HEK293 (cell line): ENCODE measurements at regions not wholly inside any gene's neighbourhood (a gene's known extent, or its start where the extent isn't known, plus 50 kb on each side); places are given as distances from the start of the nearest gene placed in this dataset.

ENCODE experiments used
- CTCF ChIA-PET: fragments of 350-600 bp; formaldehyde crosslinking; extraction: SDS; loops from one replicate; lab custom pipeline; 2021; ENCODE audit warnings: antibody characterized with exemption; lab: Yijun Ruan, JAX
- POLR2A ChIA-PET: fragments of 300-600 bp; formaldehyde crosslinking; extraction: SDS; loops from one replicate; lab custom pipeline; 2020; ENCODE audit warnings: antibody characterized with exemption, inconsistent platforms; lab: Yijun Ruan, JAX
- H3K27ac ChIP-seq: fragments of 200-500 bp; sonication (Bioruptor generic); 2 replicates; pipeline ENCODE4 v1.5.1; 2014; ENCODE audit warnings: low read depth, low read length, control low read depth, inconsistent platforms; ENCODE audit errors: extremely low read depth
- H3K36me3 ChIP-seq, 2 experiments: fragments of 200-500 bp in 1 of 2; sonication (Bioruptor generic) in 1 of 2; 1 replicate in 1 of 2; 2 replicates in 1 of 2; pipeline ENCODE4 v1.5.1; 2014 to 2017; ENCODE audit warnings: inconsistent platforms in 2 of 2, low read length in 2 of 2; ENCODE audit not compliant: control insufficient read depth in 2 of 2, insufficient read depth in 1 of 2
- H3K4me1 ChIP-seq: fragments of 200-500 bp; sonication (Bioruptor generic); 2 replicates; pipeline ENCODE4 v1.5.1; 2014; ENCODE audit warnings: mild to moderate bottlenecking, low read length, inconsistent platforms; ENCODE audit not compliant: control insufficient read depth, insufficient read depth
- H3K4me3 ChIP-seq: 2 replicates; pipeline ENCODE4 v1.5.1; 2011; ENCODE audit warnings: low read depth, mild to moderate bottlenecking, control low read depth, low read length, moderate library complexity
- H3K9me3 ChIP-seq: fragments of 200-500 bp; sonication (Bioruptor generic); 2 replicates; pipeline ENCODE4 v1.5.1; 2014; ENCODE audit warnings: low read depth, low read length, inconsistent platforms; ENCODE audit not compliant: control insufficient read depth, insufficient read depth
- BCL11A ChIP-seq: fragments of 450-650 bp; formaldehyde crosslinking; IDR thresholded peaks from 2 replicates; pipeline ENCODE4 v1.5.1; 2016; ENCODE audit warnings: low read depth, missing biosample characterization, missing genetic modification characterization
- GLI4 ChIP-seq: fragments of 450-650 bp; formaldehyde crosslinking; IDR thresholded peaks from 2 replicates; pipeline ENCODE4 v1.5.1; 2016; ENCODE audit warnings: missing biosample characterization, missing genetic modification characterization
- GLIS1 ChIP-seq: fragments of 450-650 bp; formaldehyde crosslinking; IDR thresholded peaks from 2 replicates; pipeline ENCODE4 v1.5.1; 2016; ENCODE audit warnings: missing biosample characterization, missing genetic modification characterization
- HOXC10 ChIP-seq: sonication (generic); formaldehyde crosslinking; IDR thresholded peaks from 2 replicates; pipeline ENCODE4 v1.8.1; 2023; ENCODE audit warnings: mild to moderate bottlenecking, missing genetic modification reagents
- RBAK ChIP-seq: fragments of 450-650 bp; formaldehyde crosslinking; IDR thresholded peaks from 2 replicates; pipeline ENCODE4 v1.5.1; 2016; ENCODE audit warnings: missing biosample characterization, missing genetic modification characterization
- YY2 ChIP-seq: fragments of 450-650 bp; formaldehyde crosslinking; IDR thresholded peaks from 2 replicates; pipeline ENCODE4 v1.5.1; 2016; ENCODE audit warnings: missing biosample characterization, missing genetic modification characterization
- ZFHX2 ChIP-seq: fragments of 450-650 bp; formaldehyde crosslinking; conservative IDR thresholded peaks from 2 replicates; pipeline ENCODE4 v1.5.1; 2016; ENCODE audit warnings: missing biosample characterization, missing genetic modification characterization
- ZNF132 ChIP-seq: fragments of 450-650 bp; formaldehyde crosslinking; IDR thresholded peaks from 2 replicates; pipeline ENCODE4 v1.5.1; 2017; ENCODE audit warnings: missing biosample characterization, missing genetic modification characterization, borderline replicate concordance
- ZNF155 ChIP-seq: fragments of 450-650 bp; formaldehyde crosslinking; IDR thresholded peaks from 2 replicates; pipeline ENCODE4 v1.5.1; 2016; ENCODE audit warnings: missing biosample characterization, missing genetic modification characterization
- ZNF366 ChIP-seq: fragments of 450-650 bp; formaldehyde crosslinking; conservative IDR thresholded peaks from 2 replicates; pipeline ENCODE4 v1.5.1; 2016; ENCODE audit warnings: missing biosample characterization, missing genetic modification characterization
- ZNF37A ChIP-seq: fragments of 450-650 bp; IDR thresholded peaks from 2 replicates; pipeline ENCODE4 v1.5.1; 2018; ENCODE audit warnings: missing biosample characterization, missing genetic modification characterization
- ZNF501 ChIP-seq: fragments of 450-650 bp; formaldehyde crosslinking; IDR thresholded peaks from 2 replicates; pipeline ENCODE4 v1.5.1; 2016; ENCODE audit warnings: missing biosample characterization, missing genetic modification characterization
- ZNF548 ChIP-seq: fragments of 450-650 bp; formaldehyde crosslinking; IDR thresholded peaks from 2 replicates; pipeline ENCODE4 v1.5.1; 2016; ENCODE audit warnings: missing biosample characterization, missing genetic modification characterization
- ZNF561 ChIP-seq: fragments of 450-650 bp; IDR thresholded peaks from 2 replicates; pipeline ENCODE4 v1.5.1; 2018; ENCODE audit warnings: missing biosample characterization, missing genetic modification characterization, borderline replicate concordance
- ZNF571 ChIP-seq: fragments of 450-650 bp; formaldehyde crosslinking; IDR thresholded peaks from 2 replicates; pipeline ENCODE4 v1.5.0; 2017; ENCODE audit warnings: missing biosample characterization, missing genetic modification characterization
- ZNF701 ChIP-seq: fragments of 450-650 bp; formaldehyde crosslinking; IDR thresholded peaks from 2 replicates; pipeline ENCODE4 v1.5.1; 2016; ENCODE audit warnings: missing biosample characterization, missing genetic modification characterization
- TF ChIP-seq, protein P1 (sequence below): fragments of 450-650 bp; formaldehyde crosslinking; IDR thresholded peaks from 2 replicates; pipeline ENCODE4 v1.5.1; 2017; ENCODE audit warnings: missing biosample characterization, missing genetic modification characterization
- TF ChIP-seq, protein P2 (sequence below): fragments of 450-650 bp; formaldehyde crosslinking; IDR thresholded peaks from 2 replicates; pipeline ENCODE4 v1.5.1; 2016; ENCODE audit warnings: missing biosample characterization, missing genetic modification characterization
- TF ChIP-seq, protein P3 (sequence below): fragments of 450-650 bp; formaldehyde crosslinking; IDR thresholded peaks from 2 replicates; pipeline ENCODE4 v1.5.1; 2016; ENCODE audit warnings: missing biosample characterization, missing genetic modification characterization
- TF ChIP-seq, protein P4 (sequence below): sonication (generic); formaldehyde crosslinking; IDR thresholded peaks from 2 replicates; pipeline ENCODE4 v1.8.1; 2022; ENCODE audit warnings: mild to moderate bottlenecking, moderate library complexity, missing genetic modification reagents
- TF ChIP-seq, protein P5 (sequence below): fragments of 450-650 bp; formaldehyde crosslinking; IDR thresholded peaks from 2 replicates; pipeline ENCODE4 v1.5.1; 2016; ENCODE audit warnings: missing biosample characterization, missing genetic modification characterization

DNA sequence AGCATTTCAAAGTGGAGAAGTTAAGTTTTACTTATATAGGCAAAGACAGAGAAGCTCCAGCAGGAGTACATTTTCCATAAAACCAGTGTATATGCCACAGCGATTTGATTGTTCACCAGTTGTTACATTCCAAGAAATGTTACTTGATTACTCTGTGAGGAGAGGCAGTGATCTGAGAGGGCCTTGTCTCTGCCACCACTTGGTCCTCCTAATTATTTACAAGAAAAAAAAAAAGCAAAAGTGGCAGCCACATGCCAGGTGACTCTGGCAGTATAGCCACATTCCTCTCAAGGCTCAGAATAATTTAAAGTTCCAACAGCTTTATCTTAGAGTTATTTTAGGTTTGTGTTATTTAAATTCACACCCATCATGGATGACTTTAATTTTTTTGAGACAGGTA is 1077.8 kb downstream of the ZPLD1 start:
- H3K27ac ChIP-seq = no peak overlapping the region
- CTCF ChIA-PET = no interaction called here
- H3K9me3 ChIP-seq = no peaks in the 10 kb centered on the region
- H3K4me1 ChIP-seq = no peaks in the 10 kb centered on the region
- POLR2A ChIA-PET = no interaction called here
- no peaks in the 10 kb centered on the region for H3K36me3 ChIP-seq
- TF ChIP-seq, protein P1, sequence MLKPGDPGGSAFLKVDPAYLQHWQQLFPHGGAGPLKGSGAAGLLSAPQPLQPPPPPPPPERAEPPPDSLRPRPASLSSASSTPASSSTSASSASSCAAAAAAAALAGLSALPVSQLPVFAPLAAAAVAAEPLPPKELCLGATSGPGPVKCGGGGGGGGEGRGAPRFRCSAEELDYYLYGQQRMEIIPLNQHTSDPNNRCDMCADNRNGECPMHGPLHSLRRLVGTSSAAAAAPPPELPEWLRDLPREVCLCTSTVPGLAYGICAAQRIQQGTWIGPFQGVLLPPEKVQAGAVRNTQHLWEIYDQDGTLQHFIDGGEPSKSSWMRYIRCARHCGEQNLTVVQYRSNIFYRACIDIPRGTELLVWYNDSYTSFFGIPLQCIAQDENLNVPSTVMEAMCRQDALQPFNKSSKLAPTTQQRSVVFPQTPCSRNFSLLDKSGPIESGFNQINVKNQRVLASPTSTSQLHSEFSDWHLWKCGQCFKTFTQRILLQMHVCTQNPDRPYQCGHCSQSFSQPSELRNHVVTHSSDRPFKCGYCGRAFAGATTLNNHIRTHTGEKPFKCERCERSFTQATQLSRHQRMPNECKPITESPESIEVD (tag by site-specific recombination) = no peak
- TF ChIP-seq YY2 (tag by site-specific recombination) (no peak), GLI4 (tag by site-specific recombination) (no peak), ZNF561 (tag by site-specific recombination) (no peak)
- TF ChIP-seq, protein P2, sequence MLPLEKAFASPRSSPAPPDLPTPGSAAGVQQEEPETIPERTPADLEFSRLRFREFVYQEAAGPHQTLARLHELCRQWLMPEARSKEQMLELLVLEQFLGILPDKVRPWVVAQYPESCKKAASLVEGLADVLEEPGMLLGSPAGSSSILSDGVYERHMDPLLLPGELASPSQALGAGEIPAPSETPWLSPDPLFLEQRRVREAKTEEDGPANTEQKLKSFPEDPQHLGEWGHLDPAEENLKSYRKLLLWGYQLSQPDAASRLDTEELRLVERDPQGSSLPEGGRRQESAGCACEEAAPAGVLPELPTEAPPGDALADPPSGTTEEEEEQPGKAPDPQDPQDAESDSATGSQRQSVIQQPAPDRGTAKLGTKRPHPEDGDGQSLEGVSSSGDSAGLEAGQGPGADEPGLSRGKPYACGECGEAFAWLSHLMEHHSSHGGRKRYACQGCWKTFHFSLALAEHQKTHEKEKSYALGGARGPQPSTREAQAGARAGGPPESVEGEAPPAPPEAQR (tag by site-specific recombination) = no peak
- TF ChIP-seq, protein P3, sequence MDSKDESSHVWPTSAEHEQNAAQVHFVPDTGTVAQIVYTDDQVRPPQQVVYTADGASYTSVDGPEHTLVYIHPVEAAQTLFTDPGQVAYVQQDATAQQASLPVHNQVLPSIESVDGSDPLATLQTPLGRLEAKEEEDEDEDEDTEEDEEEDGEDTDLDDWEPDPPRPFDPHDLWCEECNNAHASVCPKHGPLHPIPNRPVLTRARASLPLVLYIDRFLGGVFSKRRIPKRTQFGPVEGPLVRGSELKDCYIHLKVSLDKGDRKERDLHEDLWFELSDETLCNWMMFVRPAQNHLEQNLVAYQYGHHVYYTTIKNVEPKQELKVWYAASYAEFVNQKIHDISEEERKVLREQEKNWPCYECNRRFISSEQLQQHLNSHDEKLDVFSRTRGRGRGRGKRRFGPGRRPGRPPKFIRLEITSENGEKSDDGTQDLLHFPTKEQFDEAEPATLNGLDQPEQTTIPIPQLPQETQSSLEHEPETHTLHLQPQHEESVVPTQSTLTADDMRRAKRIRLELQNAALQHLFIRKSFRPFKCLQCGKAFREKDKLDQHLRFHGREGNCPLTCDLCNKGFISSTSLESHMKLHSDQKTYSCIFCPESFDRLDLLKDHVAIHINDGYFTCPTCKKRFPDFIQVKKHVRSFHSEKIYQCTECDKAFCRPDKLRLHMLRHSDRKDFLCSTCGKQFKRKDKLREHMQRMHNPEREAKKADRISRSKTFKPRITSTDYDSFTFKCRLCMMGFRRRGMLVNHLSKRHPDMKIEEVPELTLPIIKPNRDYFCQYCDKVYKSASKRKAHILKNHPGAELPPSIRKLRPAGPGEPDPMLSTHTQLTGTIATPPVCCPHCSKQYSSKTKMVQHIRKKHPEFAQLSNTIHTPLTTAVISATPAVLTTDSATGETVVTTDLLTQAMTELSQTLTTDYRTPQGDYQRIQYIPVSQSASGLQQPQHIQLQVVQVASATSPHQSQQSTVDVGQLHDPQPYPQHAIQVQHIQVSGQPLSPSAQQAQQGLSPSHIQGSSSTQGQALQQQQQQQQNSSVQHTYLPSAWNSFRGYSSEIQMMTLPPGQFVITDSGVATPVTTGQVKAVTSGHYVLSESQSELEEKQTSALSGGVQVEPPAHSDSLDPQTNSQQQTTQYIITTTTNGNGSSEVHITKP (tag by site-specific recombination) = no peak
- no peak overlapping the region for H3K4me3 ChIP-seq

DNA sequence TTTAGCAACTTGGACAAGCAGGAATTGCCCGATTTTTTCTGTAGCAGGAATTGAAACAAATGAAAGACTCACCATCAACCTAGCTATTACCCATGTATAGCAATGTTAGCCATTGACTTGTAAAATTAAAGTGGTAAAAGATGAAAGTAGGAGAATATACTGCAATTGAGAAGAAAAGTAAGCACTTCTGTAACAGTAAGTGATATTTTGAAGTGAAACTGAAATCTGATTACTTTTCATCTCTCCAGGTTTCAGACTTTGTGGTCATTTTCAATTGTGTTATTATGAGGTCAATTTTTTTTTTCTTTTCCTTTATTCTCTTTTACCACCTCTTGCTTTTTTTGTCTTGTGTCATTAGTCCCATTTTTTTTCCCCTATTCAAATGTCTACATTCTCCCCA is 1078.2 kb downstream of the ZPLD1 start:
- no peaks in the 10 kb centered on the region for H3K36me3 ChIP-seq
- TF ChIP-seq ZNF501 (tag by site-specific recombination) (no peak), ZNF571 (tag by site-specific recombination) (no peak), GLIS1 (tag by site-specific recombination) (no peak), BCL11A (tag by site-specific recombination) (no peak), RBAK (no peak), ZNF37A (tag by site-specific recombination) (no peak), ZNF701 (no peak)
- TF ChIP-seq, protein P4, sequence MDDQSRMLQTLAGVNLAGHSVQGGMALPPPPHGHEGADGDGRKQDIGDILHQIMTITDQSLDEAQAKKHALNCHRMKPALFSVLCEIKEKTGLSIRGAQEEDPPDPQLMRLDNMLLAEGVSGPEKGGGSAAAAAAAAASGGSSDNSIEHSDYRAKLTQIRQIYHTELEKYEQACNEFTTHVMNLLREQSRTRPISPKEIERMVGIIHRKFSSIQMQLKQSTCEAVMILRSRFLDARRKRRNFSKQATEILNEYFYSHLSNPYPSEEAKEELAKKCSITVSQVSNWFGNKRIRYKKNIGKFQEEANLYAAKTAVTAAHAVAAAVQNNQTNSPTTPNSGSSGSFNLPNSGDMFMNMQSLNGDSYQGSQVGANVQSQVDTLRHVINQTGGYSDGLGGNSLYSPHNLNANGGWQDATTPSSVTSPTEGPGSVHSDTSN (CRISPR knock-in tag) = no peak
- H3K9me3 ChIP-seq = no peaks in the 10 kb centered on the region
- POLR2A ChIA-PET = no interaction called here
- H3K27ac ChIP-seq = no peak overlapping the region
- CTCF ChIA-PET = no interaction called here
- H3K4me1 ChIP-seq = no peaks in the 10 kb centered on the region
- H3K4me3 ChIP-seq = no peak overlapping the region

DNA sequence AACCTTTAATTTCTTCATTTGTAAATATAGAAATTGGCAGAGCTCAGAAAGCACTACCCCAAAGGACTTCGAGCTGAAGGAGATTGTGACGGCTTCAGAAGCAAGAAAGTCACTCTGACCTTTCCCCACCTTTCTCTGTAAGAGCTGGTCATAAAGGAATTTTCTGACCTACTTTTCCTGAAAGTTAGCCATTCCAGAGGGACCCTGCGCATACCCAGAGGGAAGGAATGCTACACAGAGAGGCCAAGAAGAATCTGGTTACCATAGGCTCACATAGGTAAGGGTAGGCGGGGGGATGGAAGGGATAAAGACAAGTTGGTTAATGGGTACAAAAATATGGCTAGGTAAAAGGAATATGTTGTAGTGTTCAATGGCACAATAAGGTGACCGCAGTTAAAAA is 1080.3 kb downstream of the ZPLD1 start:
- Histone ChIP-seq H3K36me3 (no peaks in the 10 kb centered on the region), H3K9me3 (no peaks in the 10 kb centered on the region), H3K4me1 (no peaks in the 10 kb centered on the region), H3K27ac (no peak overlapping the region), H3K4me3 (no peak overlapping the region)
- TF ChIP-seq ZNF548 (tag by site-specific recombination) (no peak), ZNF132 (tag by site-specific recombination) (no peak), HOXC10 (CRISPR knock-in tag) (no peak), ZNF155 (no peak), ZNF366 (tag by site-specific recombination) (no peak), ZFHX2 (no peak)
- TF ChIP-seq, protein P5, sequence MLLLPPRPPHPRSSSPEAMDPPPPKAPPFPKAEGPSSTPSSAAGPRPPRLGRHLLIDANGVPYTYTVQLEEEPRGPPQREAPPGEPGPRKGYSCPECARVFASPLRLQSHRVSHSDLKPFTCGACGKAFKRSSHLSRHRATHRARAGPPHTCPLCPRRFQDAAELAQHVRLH (tag by site-specific recombination) = no peak
- CTCF ChIA-PET = no interaction called here
- POLR2A ChIA-PET = no interaction called here
